Lung microvascular endothelial cell (primary cell): ENCODE measurements at regions not wholly inside any gene's neighbourhood (a gene's known extent, or its start where the extent isn't known, plus 50 kb on each side); places are given as distances from the start of the nearest gene placed in this dataset.
A peak's percentile ranks its signal among the peaks of the same experiment; 100 is the strongest.

ENCODE experiments used
- DNase-seq, 2 donors: peaks; one replicate each; pipeline versions ENCODE4 v3.0.0 to v3.0.0-alpha.2; 2010; ENCODE audit warnings: low read depth in 2 of 2

DNA sequence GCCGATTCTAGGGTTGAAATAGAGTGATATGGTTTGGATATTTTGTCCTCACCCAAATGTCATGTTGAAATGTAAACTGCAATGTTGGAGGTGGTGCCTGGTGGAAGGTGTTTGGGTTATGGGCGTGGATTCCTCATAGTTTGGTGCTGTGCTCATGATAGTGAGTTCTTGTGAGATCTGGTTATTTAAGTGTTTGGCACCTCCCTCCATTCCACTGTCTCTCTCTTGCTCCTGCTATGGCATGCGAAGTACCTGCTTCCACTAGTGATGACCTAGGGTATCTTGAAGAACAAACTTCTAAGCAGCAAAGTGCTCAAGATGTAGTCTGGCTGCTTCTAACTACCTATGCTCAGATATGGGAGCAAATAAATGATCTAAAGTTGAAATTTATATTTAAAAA, 56.0 kb upstream of the TSPAN18 start:
- no peak for DNase-seq

DNA sequence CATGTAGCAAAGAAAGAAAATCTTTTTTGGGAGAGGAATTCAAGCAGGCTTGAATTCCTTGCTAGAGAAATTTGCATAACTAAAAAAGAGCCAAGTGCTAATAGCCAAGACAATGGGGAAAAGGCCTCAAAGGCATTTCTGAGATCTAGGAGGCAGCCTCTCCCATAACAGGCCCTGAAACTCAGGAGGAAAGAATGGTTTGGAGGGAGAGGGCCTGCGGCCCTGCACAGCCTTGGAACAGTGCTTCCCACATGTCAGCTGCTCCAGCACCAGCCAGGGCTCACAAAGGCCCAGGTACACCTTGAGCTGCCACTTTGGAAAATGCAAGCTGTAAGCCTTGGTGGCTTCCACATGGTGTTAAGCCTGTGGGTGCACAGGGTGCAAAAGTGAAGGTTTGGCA, 55.5 kb upstream of the TSPAN18 start:
- no peak for DNase-seq

DNA sequence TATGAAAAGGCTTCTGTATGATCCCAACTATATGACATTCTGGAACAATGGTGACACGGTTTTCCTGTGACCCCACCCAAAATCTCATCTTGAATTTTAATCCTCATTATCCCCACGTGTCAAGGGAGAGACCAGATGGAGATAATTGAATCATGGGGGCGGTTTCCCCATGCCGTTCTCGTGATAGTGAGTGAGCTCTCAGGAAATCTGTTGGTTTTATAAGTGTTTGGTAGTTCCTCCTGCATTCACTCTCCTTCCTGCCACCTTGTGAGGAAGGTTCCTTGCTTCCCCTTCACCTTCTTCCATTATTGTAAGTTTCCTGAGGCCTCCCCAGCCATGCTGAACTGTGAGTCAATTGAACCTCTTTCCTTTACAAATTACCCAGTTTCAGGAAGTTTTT, 53.1 kb upstream of the TSPAN18 start:
- DNase-seq: peak in 1 of 2 donors; percentile 18

- DNase-seq: no peak
Observed at GRCh38 chr11:44674809-44675208, 52.0 kb upstream of the TSPAN18 start.

DNA sequence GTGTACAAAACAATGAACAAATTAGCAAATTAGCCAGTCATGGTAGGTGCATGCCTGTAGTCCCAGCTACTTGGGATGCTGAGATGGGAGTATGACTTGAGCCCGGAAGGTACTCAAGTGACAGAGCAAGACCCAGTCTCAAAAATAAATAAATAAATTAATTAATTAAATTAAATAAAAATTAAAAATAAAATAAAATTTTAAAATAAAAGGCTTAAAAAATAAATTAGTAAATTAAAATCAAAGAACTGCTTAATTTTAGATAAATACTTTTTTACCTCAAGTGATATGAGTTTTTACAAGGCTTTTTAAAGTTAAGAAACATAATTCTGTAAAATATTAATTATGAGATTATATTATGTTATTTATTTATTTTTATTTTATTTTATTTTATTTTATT, 50.9 kb upstream of the TSPAN18 start:
- DNase-seq: no peak
